ENCODE measurements at regions not wholly inside any gene's neighbourhood (a gene's known extent, or its start where the extent isn't known, plus 50 kb on each side); places are given as distances from the start of the nearest gene placed in this dataset.
A peak's percentile ranks its signal among the peaks of the same experiment; 100 is the strongest.
"Not testable (repeated sequence)": the region's sequence is repeated elsewhere in the genome, so short reads cannot be mapped to it uniquely, and the experiment has no call there.

DNA sequence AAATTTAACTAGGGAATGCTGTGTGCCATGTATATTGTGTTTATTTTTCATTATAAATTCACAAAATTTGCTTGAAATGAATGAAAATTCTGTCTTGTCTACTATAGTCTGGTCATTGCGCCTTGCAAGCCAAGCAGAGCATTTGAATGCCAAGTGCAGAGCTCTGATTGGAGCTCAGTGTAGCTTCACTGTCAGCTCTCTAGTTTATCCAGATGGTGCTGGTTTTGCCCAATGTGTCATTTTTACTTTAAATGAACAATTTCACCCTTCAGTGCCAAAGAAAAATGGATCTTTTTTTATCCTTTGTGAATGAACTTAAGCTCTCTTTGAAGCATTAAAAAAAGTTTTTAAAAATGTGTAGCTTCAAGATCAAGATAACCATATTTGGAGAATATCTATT lies 225.6 kb upstream of the CACNA2D1 start:
- Mint-ChIP-seq H3K27ac (no peak overlapping the region), H3K36me3 (ENCODE audit: low read depth) (no peaks in the 10 kb centered on the region), H3K27me3 (no peaks in the 10 kb centered on the region)

DNA sequence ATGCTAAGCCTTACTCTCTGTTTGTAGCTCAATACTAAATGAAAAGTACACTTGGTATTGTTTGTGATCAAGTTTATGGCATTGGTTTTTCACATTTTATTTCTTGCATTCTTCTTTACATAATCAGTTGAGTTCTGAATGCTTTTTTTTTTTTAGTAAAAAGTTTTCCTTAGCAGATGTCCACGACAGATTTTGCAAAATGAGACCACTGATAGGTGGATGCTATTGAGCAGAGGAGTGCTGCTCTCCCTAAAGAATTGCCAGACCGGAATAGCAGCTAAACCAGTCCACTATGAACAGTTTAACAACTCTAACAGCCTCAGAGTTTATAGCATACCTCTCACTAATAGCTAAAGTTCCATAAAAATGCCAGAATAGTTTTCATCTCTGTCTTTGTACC lies 225.1 kb upstream of the CACNA2D1 start:
- H3K27me3 Mint-ChIP-seq, result no peaks in the 10 kb centered on the region
- no peaks in the 10 kb centered on the region for H3K4me1 Mint-ChIP-seq (ENCODE audit: low read depth)
- H3K4me3 Mint-ChIP-seq, result no peak overlapping the region
- H3K9me3 Mint-ChIP-seq, result no peaks in the 10 kb centered on the region
- H3K36me3 Mint-ChIP-seq (ENCODE audit: low read depth), result no peaks in the 10 kb centered on the region
- H3K27ac Mint-ChIP-seq, result no peak overlapping the region
- intact Hi-C loops (cut with micrococcal nuclease), result no loop called here

More for the DNA sequence above, 225.6 kb upstream of the CACNA2D1 start:
- Mint-ChIP-seq H3K4me3 (no peak overlapping the region), H3K4me1 (ENCODE audit: low read depth) (no peaks in the 10 kb centered on the region), H3K9me3 (no peaks in the 10 kb centered on the region)
- intact Hi-C loops (cut with micrococcal nuclease), result no loop called here

- H3K36me3 Mint-ChIP-seq (ENCODE audit: low read depth), result no peaks in the 10 kb centered on the region
- intact Hi-C loops (cut with micrococcal nuclease), result no loop called here
- H3K4me1 Mint-ChIP-seq (ENCODE audit: low read depth), result no peaks in the 10 kb centered on the region
- H3K4me3 Mint-ChIP-seq, result no peak overlapping the region
- no peak overlapping the region for H3K27ac Mint-ChIP-seq
- no peaks in the 10 kb centered on the region for H3K9me3 Mint-ChIP-seq
- no peaks in the 10 kb centered on the region for H3K27me3 Mint-ChIP-seq
Measured at GRCh38 chr7:82665966-82666507, 222.5 kb upstream of the CACNA2D1 start.

DNA sequence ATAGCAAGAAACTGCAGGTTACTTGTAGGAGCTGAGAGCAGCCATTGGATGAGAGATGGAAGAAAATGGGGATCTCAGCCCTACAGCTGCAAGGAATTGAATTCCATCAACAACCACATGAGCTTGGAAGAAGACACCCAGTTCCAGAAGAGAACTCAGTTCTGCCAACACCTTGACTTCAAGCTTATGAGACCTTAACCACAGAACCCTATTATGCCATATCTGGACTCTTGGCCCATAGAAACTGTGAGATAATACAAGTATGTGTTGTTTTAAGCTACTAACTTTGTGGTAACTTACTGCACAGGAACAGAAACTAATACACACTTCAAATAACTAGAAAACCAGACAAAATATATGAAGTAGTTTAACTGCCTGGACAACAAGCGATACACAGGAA lies 212.4 kb upstream of the CACNA2D1 start:
- intact Hi-C loops (cut with micrococcal nuclease), result no loop called here
- Mint-ChIP-seq H3K27ac (no peak overlapping the region), H3K27me3 (no peaks in the 10 kb centered on the region), H3K9me3 (peaks cover 27% of the 10 kb centered on the region), H3K4me1 (ENCODE audit: low read depth) (no peaks in the 10 kb centered on the region), H3K36me3 (ENCODE audit: low read depth) (no peaks in the 10 kb centered on the region), H3K4me3 (no peak overlapping the region)

- H3K4me1 Mint-ChIP-seq (ENCODE audit: low read depth); H3K36me3 Mint-ChIP-seq (ENCODE audit: low read depth); H3K27me3 Mint-ChIP-seq; intact Hi-C loops (cut with micrococcal nuclease); H3K4me3 Mint-ChIP-seq; H3K27ac Mint-ChIP-seq: not testable (repeated sequence)
- H3K9me3 Mint-ChIP-seq, result peaks cover 24% of the 10 kb centered on the region
Measured at GRCh38 chr7:82650095-82650494, 206.5 kb upstream of the CACNA2D1 start.

DNA sequence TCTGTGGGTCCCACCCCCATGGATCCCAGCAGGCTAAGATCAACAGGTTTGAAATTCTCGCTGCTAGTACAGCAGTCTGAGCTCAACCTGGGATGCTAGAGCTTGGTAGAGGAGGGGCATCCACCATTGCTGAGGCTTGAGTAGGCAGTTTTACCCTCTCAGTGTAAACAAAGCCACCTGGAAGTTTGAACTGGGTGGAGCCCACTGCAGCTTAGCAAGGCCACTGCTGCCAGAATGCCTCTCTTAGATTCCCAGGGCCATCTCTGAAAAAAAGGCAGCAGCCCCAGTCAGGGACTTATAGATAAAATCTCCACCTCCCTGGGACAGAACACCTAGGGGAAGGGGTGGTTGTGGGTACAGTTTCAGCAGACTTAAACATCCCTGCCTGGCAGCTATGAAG lies 190.0 kb upstream of the CACNA2D1 start:
- no peaks in the 10 kb centered on the region for H3K36me3 Mint-ChIP-seq (ENCODE audit: low read depth)
- H3K4me1 Mint-ChIP-seq (ENCODE audit: low read depth), result no peaks in the 10 kb centered on the region
- no peaks in the 10 kb centered on the region for H3K27me3 Mint-ChIP-seq
- intact Hi-C loops (cut with micrococcal nuclease), result no loop called here
- no peak overlapping the region for H3K4me3 Mint-ChIP-seq
- H3K9me3 Mint-ChIP-seq, result no peaks in the 10 kb centered on the region
- no peak overlapping the region for H3K27ac Mint-ChIP-seq

GRCh38 chr7:82631998-82632397 lies 188.4 kb upstream of the CACNA2D1 start:
- Mint-ChIP-seq H3K36me3 (ENCODE audit: low read depth) (no peaks in the 10 kb centered on the region), H3K9me3 (no peaks in the 10 kb centered on the region), H3K4me1 (ENCODE audit: low read depth) (no peaks in the 10 kb centered on the region), H3K27me3 (peaks cover 3% of the 10 kb centered on the region), H3K27ac (no peak overlapping the region), H3K4me3 (no peak overlapping the region)
- intact Hi-C loops (cut with micrococcal nuclease), result no loop called here

DNA sequence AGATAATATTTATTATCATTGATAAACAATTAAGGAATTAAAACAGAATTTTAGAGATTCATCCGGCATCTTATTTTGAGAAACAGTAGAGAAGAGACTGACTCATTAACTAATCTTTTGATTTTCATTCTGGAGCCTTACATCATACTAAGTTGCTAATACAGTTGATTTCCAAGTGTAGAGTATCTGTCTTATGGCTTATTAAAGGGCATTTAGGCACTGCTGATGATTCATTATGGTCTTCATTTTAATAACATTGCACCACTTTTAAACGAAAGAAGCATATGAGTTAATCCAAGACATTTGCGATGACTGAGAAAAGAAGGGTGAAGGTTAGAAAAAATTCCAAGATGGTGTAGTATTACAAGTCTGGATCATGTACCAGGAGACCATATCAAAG lies 186.0 kb upstream of the CACNA2D1 start:
- no peaks in the 10 kb centered on the region for H3K4me1 Mint-ChIP-seq (ENCODE audit: low read depth)
- H3K9me3 Mint-ChIP-seq, result no peaks in the 10 kb centered on the region
- no peaks in the 10 kb centered on the region for H3K36me3 Mint-ChIP-seq (ENCODE audit: low read depth)
- H3K27me3 Mint-ChIP-seq, result peaks cover 3% of the 10 kb centered on the region
- H3K27ac Mint-ChIP-seq, result no peak overlapping the region
- H3K4me3 Mint-ChIP-seq, result no peak overlapping the region
- intact Hi-C loops (cut with micrococcal nuclease), result no loop called here

GRCh38 chr7:82625377-82625776 lies 181.8 kb upstream of the CACNA2D1 start:
- intact Hi-C loops (cut with micrococcal nuclease), result no loop called here
- no peaks in the 10 kb centered on the region for H3K36me3 Mint-ChIP-seq (ENCODE audit: low read depth)
- H3K27me3 Mint-ChIP-seq, result peaks cover 3% of the 10 kb centered on the region
- H3K4me1 Mint-ChIP-seq (ENCODE audit: low read depth), result no peaks in the 10 kb centered on the region
- H3K27ac Mint-ChIP-seq, result no peak overlapping the region
- H3K9me3 Mint-ChIP-seq, result peaks cover 14% of the 10 kb centered on the region
- H3K4me3 Mint-ChIP-seq, result no peak overlapping the region

GRCh38 chr7:82624965-82625364 lies 181.4 kb upstream of the CACNA2D1 start:
- intact Hi-C loops (cut with micrococcal nuclease), result no loop called here
- peaks cover 3% of the 10 kb centered on the region for H3K4me1 Mint-ChIP-seq (ENCODE audit: low read depth)
- H3K27me3 Mint-ChIP-seq, result peaks cover 3% of the 10 kb centered on the region
- H3K27ac Mint-ChIP-seq, result no peak overlapping the region
- H3K9me3 Mint-ChIP-seq, result peaks cover 14% of the 10 kb centered on the region
- H3K4me3 Mint-ChIP-seq, result no peak overlapping the region
- no peaks in the 10 kb centered on the region for H3K36me3 Mint-ChIP-seq (ENCODE audit: low read depth)

DNA sequence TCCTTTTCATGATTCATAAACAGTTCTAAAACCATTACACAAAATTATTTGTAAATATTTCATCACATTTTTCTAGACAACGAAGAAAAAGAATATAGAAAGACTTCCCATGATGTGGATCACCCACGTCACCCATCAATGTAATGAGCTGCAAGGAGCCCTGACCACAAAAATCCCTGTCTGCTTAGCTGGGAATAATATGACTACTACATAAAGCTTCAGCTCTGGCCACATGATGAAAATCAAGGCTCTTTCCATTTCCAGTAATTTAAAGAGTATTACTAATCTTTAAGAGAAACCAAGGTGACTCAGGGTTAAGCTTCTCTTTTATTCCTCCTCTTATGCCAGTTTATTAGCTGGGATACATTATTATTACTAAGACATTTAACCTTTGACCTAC lies 180.8 kb upstream of the CACNA2D1 start:
- H3K4me3 Mint-ChIP-seq, result no peak overlapping the region
- peaks cover 3% of the 10 kb centered on the region for H3K27me3 Mint-ChIP-seq
- H3K4me1 Mint-ChIP-seq (ENCODE audit: low read depth), result peaks cover 8% of the 10 kb centered on the region
- H3K36me3 Mint-ChIP-seq (ENCODE audit: low read depth), result no peaks in the 10 kb centered on the region
- peaks cover 14% of the 10 kb centered on the region for H3K9me3 Mint-ChIP-seq
- no peak overlapping the region for H3K27ac Mint-ChIP-seq
- intact Hi-C loops (cut with micrococcal nuclease), result no loop called here

DNA sequence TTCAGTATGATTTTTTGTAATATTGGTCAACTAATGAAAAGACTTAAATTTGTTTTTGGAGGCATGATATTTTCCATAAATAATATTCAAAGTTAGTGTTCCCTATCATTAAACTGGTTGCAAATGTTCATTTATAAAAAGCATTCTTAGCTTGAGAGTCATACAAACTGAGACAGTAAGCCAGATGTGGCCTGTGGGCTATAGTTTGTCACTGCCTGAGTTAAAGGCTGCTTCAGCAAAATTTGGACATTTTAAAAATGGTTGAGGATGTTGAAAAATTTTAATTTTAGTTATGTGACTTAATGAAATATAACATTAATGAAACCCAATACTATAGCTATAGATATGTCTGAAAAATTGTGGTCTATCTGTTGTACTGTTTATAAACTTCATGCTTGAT lies 180.2 kb upstream of the CACNA2D1 start:
- Mint-ChIP-seq H3K9me3 (peaks cover 14% of the 10 kb centered on the region), H3K27me3 (peaks cover 3% of the 10 kb centered on the region), H3K27ac (no peak overlapping the region), H3K4me3 (no peak overlapping the region), H3K36me3 (ENCODE audit: low read depth) (no peaks in the 10 kb centered on the region), H3K4me1 (ENCODE audit: low read depth) (peaks cover 8% of the 10 kb centered on the region)
- intact Hi-C loops (cut with micrococcal nuclease), result no loop called here

- H3K9me3 Mint-ChIP-seq, result peaks cover 36% of the 10 kb centered on the region
- no peak overlapping the region for H3K4me3 Mint-ChIP-seq
- peak overlapping the region; percentile 88 for H3K27ac Mint-ChIP-seq
- intact Hi-C loops (cut with micrococcal nuclease), result no loop called here
- H3K4me1 Mint-ChIP-seq (ENCODE audit: low read depth), result peaks cover 39% of the 10 kb centered on the region
- H3K36me3 Mint-ChIP-seq (ENCODE audit: low read depth), result peaks cover 17% of the 10 kb centered on the region
- peaks cover 6% of the 10 kb centered on the region for H3K27me3 Mint-ChIP-seq
Measured at GRCh38 chr7:82617156-82617555, 173.6 kb upstream of the CACNA2D1 start.

- H3K27ac Mint-ChIP-seq, result peak overlapping the region; percentile 88
Measured at GRCh38 chr7:82616059-82616728, 172.6 kb upstream of the CACNA2D1 start.

GRCh38 chr7:82615527-82615926 lies 171.9 kb upstream of the CACNA2D1 start:
- H3K4me3 Mint-ChIP-seq, result no peak overlapping the region
- peaks cover 39% of the 10 kb centered on the region for H3K4me1 Mint-ChIP-seq (ENCODE audit: low read depth)
- peaks cover 17% of the 10 kb centered on the region for H3K36me3 Mint-ChIP-seq (ENCODE audit: low read depth)
- peak overlapping the region; percentile 88 for H3K27ac Mint-ChIP-seq
- intact Hi-C loops (cut with micrococcal nuclease), result no loop called here
- H3K27me3 Mint-ChIP-seq, result peaks cover 6% of the 10 kb centered on the region
- H3K9me3 Mint-ChIP-seq, result peaks cover 21% of the 10 kb centered on the region

More at GRCh38 chr7:82616059-82616728, 172.6 kb upstream of the CACNA2D1 start:
- peaks cover 17% of the 10 kb centered on the region for H3K36me3 Mint-ChIP-seq (ENCODE audit: low read depth)
- peaks cover 26% of the 10 kb centered on the region for H3K9me3 Mint-ChIP-seq
- intact Hi-C loops (cut with micrococcal nuclease), result no loop called here
- H3K27me3 Mint-ChIP-seq, result peaks cover 6% of the 10 kb centered on the region
- peaks cover 39% of the 10 kb centered on the region for H3K4me1 Mint-ChIP-seq (ENCODE audit: low read depth)
- H3K4me3 Mint-ChIP-seq, result no peak overlapping the region

Data from dendritic cell treated with granulocyte-macrophage colony-stimulating factor and Interleukin-4, amounts not matched to agents 40 ng/mL and 50 ng/mL, for 4 days (primary cell).